ENCODE measurements at regions not wholly inside any gene's neighbourhood (a gene's known extent, or its start where the extent isn't known, plus 50 kb on each side); places are given as distances from the start of the nearest gene placed in this dataset.

- TF ChIP-seq CTCF (IDR thresholded peaks at IDR 0.05), result no peak
- no peak for TF ChIP-seq POLR2A (IDR thresholded peaks at IDR 0.05)
Observed at GRCh38 chr2:79373358-79374130, 139.3 kb upstream of the CTNNA2 start.
